ENCODE measurements at regions not wholly inside any gene's neighbourhood (a gene's known extent, or its start where the extent isn't known, plus 50 kb on each side); places are given as distances from the start of the nearest gene placed in this dataset.
"Not testable (repeated sequence)": the region's sequence is repeated elsewhere in the genome, so short reads cannot be mapped to it uniquely, and the experiment has no call there.

GRCh38 chr9:25094518-25094917 lies 548.8 kb upstream of the IZUMO3 start:
- no peak for TF ChIP-seq CTCF (IDR thresholded peaks at IDR 0.05; ENCODE audit: low read depth, low read length, missing control alignments)
- no peak overlapping the region for H3K4me3 ChIP-seq (replicated peaks; ENCODE audit: low read depth, low read length)
- no peak for DNase-seq (ENCODE audit: extremely low read depth, low read depth)

- no peak overlapping the region for H3K4me3 ChIP-seq (replicated peaks; ENCODE audit: low read depth, low read length)
- DNase-seq (ENCODE audit: extremely low read depth, low read depth) = no peak
- TF ChIP-seq CTCF (IDR thresholded peaks at IDR 0.05; ENCODE audit: low read depth, low read length, missing control alignments) = no peak
Observed at GRCh38 chr9:25078202-25078601, 532.5 kb upstream of the IZUMO3 start.

- H3K4me3 ChIP-seq (replicated peaks; ENCODE audit: low read depth, low read length) = no peak overlapping the region
- no peak for DNase-seq (ENCODE audit: extremely low read depth, low read depth)
- no peak for TF ChIP-seq CTCF (IDR thresholded peaks at IDR 0.05; ENCODE audit: low read depth, low read length, missing control alignments)
Observed at GRCh38 chr9:25048098-25048724, 502.5 kb upstream of the IZUMO3 start.

GRCh38 chr9:25045469-25045868 lies 499.8 kb upstream of the IZUMO3 start:
- H3K4me3 ChIP-seq (replicated peaks; ENCODE audit: low read depth, low read length); DNase-seq (ENCODE audit: extremely low read depth, low read depth): not testable (repeated sequence)

GRCh38 chr9:25029743-25030142 lies 484.0 kb upstream of the IZUMO3 start:
- TF ChIP-seq CTCF (IDR thresholded peaks at IDR 0.05; ENCODE audit: low read depth, low read length, missing control alignments) = no peak
- no peak for DNase-seq (ENCODE audit: extremely low read depth, low read depth)
- H3K4me3 ChIP-seq (replicated peaks; ENCODE audit: low read depth, low read length) = no peak overlapping the region

GRCh38 chr9:25025686-25026085 lies 480.0 kb upstream of the IZUMO3 start:
- no peak for DNase-seq (ENCODE audit: extremely low read depth, low read depth)
- no peak for TF ChIP-seq CTCF (IDR thresholded peaks at IDR 0.05; ENCODE audit: low read depth, low read length, missing control alignments)

GRCh38 chr9:25025156-25025555 lies 479.5 kb upstream of the IZUMO3 start:
- no peak for TF ChIP-seq CTCF (IDR thresholded peaks at IDR 0.05; ENCODE audit: low read depth, low read length, missing control alignments)
- DNase-seq (ENCODE audit: extremely low read depth, low read depth) = no peak
- no peak overlapping the region for H3K4me3 ChIP-seq (replicated peaks; ENCODE audit: low read depth, low read length)

More at GRCh38 chr9:25025686-25026085, 480.0 kb upstream of the IZUMO3 start:
- no peak overlapping the region for H3K4me3 ChIP-seq (replicated peaks; ENCODE audit: low read depth, low read length)

All from HFF-Myc (cell line).